ENCODE measurements at regions not wholly inside any gene's neighbourhood (a gene's known extent, or its start where the extent isn't known, plus 50 kb on each side); places are given as distances from the start of the nearest gene placed in this dataset.

DNA sequence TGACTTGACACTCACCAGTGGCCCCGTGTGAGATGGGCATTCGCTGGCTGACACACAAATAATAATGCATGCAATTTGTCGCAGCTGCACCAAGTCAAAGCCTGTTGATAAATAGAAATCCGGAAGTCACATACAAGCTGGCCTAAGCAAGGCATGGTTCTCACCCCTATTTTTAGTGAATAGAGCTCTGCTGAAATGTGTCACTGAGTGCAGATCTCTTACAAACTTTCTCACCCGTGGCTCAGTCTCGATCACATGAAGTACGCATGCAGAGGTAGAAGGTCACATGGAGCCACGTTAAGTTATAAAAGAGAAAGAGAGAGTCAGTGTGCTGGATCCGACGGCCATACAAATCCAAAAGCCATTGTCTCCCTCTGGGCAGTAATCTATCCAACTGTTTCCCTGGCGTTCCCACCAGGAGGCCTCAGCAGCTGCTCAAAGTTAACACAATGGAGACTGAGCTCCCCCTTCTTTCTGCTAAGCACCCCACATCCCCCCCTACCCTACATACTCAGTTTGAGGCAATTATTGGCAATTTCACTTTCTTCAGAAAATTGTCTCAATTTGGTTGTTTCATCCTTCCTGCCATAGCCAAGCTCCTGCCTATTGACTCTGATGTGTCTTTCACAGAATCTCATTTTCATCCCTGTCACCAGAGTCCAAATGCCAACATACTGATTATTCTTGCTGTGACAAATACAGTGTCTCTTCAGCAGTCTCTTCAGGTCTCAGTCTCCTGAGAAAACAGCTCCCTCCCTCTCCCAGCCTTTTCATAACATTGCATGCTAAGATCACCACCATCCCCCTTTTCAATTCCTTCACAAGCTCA is 473.3 kb upstream of the NRP1 start:
- intact Hi-C loops (cut with DNase I; ENCODE audit: low total_unique reads) = no loop called here
- H3K4me1 ChIP-seq = no peaks in the 10 kb centered on the region
- H3K36me3 ChIP-seq (ENCODE audit: low read depth, missing control alignments) = no peaks in the 10 kb centered on the region
- no peak overlapping the region for H3K27ac ChIP-seq
- no peak for DNase-seq
- WGBS, 2 donors = 90 to 91% methylated on average over 11 of the region's 11 CpGs
- H3K27me3 ChIP-seq = no peaks in the 10 kb centered on the region
- TF ChIP-seq, protein P1, sequence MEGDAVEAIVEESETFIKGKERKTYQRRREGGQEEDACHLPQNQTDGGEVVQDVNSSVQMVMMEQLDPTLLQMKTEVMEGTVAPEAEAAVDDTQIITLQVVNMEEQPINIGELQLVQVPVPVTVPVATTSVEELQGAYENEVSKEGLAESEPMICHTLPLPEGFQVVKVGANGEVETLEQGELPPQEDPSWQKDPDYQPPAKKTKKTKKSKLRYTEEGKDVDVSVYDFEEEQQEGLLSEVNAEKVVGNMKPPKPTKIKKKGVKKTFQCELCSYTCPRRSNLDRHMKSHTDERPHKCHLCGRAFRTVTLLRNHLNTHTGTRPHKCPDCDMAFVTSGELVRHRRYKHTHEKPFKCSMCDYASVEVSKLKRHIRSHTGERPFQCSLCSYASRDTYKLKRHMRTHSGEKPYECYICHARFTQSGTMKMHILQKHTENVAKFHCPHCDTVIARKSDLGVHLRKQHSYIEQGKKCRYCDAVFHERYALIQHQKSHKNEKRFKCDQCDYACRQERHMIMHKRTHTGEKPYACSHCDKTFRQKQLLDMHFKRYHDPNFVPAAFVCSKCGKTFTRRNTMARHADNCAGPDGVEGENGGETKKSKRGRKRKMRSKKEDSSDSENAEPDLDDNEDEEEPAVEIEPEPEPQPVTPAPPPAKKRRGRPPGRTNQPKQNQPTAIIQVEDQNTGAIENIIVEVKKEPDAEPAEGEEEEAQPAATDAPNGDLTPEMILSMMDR (IDR thresholded peaks at IDR 0.05) = no peak
- H3K4me3 ChIP-seq = no peak overlapping the region
- no peaks in the 10 kb centered on the region for H3K9me3 ChIP-seq

DNA sequence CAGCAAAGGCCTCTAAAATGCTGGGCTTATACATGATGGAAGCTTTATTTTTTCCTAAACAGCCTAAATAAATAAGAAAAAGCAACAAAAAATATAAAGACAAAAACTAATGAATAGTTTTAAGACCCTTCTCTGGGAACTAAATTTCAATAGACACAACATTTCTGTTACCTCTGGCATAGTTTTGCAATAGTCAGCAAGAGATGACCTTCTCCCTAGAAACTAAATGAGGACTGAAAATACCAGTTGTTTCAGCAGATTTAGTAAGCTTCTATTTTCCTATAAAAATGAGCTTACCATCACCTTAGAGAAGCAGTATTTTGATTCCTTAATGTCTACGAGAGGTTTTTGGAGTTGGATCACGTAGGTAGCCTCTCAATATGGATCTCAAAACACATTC is 471.4 kb upstream of the NRP1 start:
- no peak for DNase-seq
- TF ChIP-seq, protein P1 (IDR thresholded peaks at IDR 0.05) = no peak
- TF ChIP-seq POLR2A (IDR thresholded peaks at IDR 0.05) = no peak
- Histone ChIP-seq H3K27ac (no peak overlapping the region), H3K9me3 (no peaks in the 10 kb centered on the region), H3K36me3 (ENCODE audit: low read depth, missing control alignments) (no peaks in the 10 kb centered on the region), H3K27me3 (no peaks in the 10 kb centered on the region), H3K4me3 (no peak overlapping the region), H3K4me1 (no peaks in the 10 kb centered on the region)
- intact Hi-C loops (cut with DNase I; ENCODE audit: low total_unique reads) = no loop called here
- 90 to 94% methylated on average over 2 of the region's 2 CpGs for WGBS, 2 donors

DNA sequence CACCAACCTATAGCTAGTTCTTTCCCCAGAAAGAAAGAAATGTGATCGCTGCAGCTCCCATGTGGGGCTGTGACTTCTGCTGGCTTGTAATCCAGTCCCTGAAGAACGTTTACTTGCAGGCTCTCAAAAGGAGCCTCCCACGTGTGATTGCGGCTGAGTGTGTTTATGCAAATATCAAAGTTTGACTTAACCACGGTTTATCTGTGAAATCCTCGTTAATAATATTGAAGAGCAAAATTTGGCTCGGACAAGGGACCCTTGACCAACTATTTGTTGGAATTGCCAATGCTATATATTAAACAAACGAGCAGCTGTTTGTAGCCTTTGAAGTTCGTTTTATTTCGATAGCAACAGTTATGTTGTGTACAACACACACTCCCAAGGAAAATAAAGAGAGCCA is 470.1 kb upstream of the NRP1 start:
- no peak for DNase-seq
- Histone ChIP-seq H3K36me3 (ENCODE audit: low read depth, missing control alignments) (no peaks in the 10 kb centered on the region), H3K27me3 (no peaks in the 10 kb centered on the region), H3K9me3 (no peaks in the 10 kb centered on the region), H3K4me1 (peaks cover 2% of the 10 kb centered on the region), H3K27ac (no peak overlapping the region), H3K4me3 (no peak overlapping the region)
- intact Hi-C loops (cut with DNase I; ENCODE audit: low total_unique reads) = no loop called here
- no peak for TF ChIP-seq POLR2A (IDR thresholded peaks at IDR 0.05)
- TF ChIP-seq, protein P1 (IDR thresholded peaks at IDR 0.05) = no peak
- WGBS, 2 donors = 56 to 58% methylated on average over 10 of the region's 10 CpGs

DNA sequence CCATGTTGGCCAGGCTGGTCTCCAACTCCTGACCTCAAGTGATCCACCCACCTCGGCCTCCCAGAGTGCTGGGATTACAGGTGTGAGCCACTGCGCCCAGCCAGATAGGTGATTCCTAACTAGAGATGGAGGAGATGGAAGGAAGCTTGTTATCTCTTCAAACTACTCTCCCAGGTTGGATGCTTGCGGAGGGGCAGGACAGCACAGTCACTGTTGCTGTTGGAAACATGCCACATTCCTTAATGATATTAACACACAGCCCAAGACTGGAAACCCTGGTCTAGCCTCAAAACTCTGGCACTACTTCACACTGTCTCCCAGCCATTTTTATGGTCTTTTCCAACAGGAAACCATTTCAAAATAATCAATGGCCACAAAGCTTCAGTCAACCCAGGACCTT is 468.8 kb upstream of the NRP1 start:
- Histone ChIP-seq H3K4me1 (peaks cover 9% of the 10 kb centered on the region), H3K4me3 (no peak overlapping the region), H3K27ac (no peak overlapping the region), H3K27me3 (no peaks in the 10 kb centered on the region), H3K9me3 (no peaks in the 10 kb centered on the region), H3K36me3 (ENCODE audit: low read depth, missing control alignments) (no peaks in the 10 kb centered on the region)
- intact Hi-C loops (cut with DNase I; ENCODE audit: low total_unique reads) = no loop called here
- no peak for DNase-seq
- TF ChIP-seq, protein P1 (IDR thresholded peaks at IDR 0.05) = no peak
- TF ChIP-seq POLR2A (IDR thresholded peaks at IDR 0.05) = no peak
- 94 to 100% methylated on average over 3 of the region's 3 CpGs for WGBS, 2 donors

DNA sequence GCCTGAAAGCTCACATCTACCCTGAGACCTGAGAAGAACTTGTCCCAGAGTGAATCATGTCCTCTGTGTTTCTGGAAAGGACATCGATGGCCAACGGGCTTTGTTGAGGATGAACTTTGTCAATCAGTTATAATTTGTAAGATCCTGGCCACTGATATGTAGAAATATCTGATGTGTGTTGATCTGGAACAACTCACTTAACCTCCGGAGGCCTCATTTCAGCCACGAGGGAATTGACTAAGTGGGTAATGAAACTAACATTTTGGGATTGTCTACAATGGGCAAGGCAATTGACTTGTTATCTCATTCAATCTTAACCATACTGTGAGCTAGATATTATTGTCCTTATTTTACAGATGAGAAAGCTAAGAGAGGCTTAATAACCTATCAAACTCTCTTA is 468.1 kb upstream of the NRP1 start:
- Histone ChIP-seq H3K27me3 (no peaks in the 10 kb centered on the region), H3K27ac (no peak overlapping the region), H3K4me1 (peaks cover 9% of the 10 kb centered on the region), H3K36me3 (ENCODE audit: low read depth, missing control alignments) (no peaks in the 10 kb centered on the region), H3K9me3 (no peaks in the 10 kb centered on the region), H3K4me3 (no peak overlapping the region)
- intact Hi-C loops (cut with DNase I; ENCODE audit: low total_unique reads) = no loop called here
- DNase-seq = no peak
- WGBS, 2 donors = 94 to 96% methylated on average over 4 of the region's 4 CpGs
- TF ChIP-seq, protein P1 (IDR thresholded peaks at IDR 0.05) = no peak
- TF ChIP-seq POLR2A (IDR thresholded peaks at IDR 0.05) = no peak
